NCI-H82 treated with DMSO at 0.1 percent for 48 hours (cell line): ENCODE measurements at regions not wholly inside any gene's neighbourhood (a gene's known extent, or its start where the extent isn't known, plus 50 kb on each side); places are given as distances from the start of the nearest gene placed in this dataset.
A peak's percentile ranks its signal among the peaks of the same experiment; 100 is the strongest.
"Not testable (repeated sequence)": the region's sequence is repeated elsewhere in the genome, so short reads cannot be mapped to it uniquely, and the experiment has no call there.

Experiments used
- DNase-seq: peaks from one replicate; lab custom pipeline; 2025; ENCODE audit not compliant: unreplicated experiment; lab: John Stamatoyannopoulos, UW

DNA sequence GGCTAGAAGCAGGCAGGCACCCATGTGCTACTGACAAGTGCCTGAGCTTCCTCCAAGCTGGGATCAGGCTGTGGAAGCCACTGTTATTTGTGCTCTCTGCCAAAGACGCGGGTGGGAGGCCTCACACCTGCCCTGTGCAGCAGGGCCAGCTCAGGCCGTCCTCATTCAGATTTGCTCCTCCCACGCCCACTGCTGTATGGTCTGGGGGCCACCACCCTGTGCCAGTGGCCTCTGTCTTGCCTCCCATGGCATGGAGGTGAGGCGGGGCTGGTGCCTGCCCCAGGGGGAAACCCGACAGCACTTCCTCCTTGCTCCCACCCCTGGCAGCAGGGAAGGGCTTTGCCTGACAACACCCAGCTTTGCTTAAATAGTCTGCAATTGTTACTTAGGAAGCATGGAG is 356.5 kb upstream of the CDH8 start:
- DNase-seq: no peak

DNA sequence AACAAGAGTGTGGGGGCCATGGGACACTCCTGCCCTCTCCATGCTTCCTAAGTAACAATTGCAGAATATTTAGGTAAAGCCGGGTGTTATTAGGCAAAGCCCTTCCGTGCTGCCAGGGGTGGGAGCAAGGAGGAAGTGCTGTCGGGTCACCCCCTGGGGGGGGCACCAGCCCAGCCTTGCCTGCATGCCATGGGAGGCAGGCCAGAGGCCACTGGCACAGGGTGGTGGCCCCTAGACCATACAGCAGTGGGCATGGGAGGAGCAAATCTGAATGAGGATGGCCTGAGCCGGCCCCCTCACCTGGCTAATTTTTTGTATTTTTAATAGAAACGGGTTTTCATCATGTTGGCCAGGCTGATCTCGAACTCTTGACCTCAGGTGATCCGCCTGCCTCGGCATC is 355.7 kb upstream of the CDH8 start:
- DNase-seq: no peak

DNA sequence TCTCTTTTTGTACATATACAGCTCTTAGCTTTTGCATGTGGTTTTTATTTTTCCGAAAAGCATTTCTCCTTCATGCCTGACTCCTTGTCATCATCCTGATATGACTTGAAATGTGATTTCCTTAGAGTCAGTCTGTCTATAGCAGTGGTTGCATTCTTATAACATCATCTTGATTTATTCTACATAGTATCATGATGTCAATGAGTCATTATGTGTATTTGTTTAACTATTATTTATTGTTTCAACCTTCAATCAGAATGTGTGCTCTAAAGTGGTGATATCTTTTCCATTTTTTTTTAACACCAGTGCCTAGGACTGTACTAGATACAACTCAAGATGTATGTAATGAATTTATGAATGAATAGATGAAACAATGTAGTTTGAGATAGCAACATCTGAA is 354.9 kb upstream of the CDH8 start:
- DNase-seq: no peak

DNA sequence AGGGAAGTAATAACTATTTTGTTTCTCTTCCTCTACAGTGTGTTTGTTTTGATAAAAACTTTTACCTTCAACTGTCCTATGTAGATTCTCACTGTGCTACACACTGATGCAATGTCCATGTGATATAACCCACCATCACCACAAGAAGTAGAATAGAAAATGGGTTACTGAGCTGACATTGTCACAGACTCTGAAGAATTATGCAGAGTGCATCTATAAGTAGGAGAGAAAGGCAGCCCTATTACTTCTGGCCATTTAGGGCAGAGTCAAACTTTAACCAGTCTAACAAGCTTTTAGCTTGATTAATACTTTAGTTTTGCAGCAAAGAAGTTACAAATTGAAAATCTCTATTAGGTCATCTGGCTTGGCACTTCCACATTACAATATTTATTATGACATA is 354.0 kb upstream of the CDH8 start:
- DNase-seq: no peak

DNA sequence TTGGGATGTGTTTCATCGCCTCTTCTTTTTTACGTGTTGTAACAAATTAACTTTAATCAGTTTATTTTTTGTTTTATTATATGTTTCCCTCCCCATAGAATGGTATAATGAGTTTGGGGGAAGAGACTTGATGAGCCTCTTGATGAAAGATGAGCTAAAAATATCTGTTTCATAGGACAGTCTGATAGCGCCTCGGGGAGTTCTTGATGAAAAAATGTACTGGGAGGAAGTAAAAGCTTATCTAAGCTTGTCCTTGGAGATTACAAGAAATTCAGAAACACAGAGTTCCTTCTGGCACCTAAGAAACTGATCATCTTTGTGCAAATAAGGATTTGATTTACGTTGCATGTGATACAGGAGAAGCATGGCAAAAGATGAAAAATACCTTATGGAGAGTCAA is 350.2 kb upstream of the CDH8 start:
- DNase-seq: no peak

DNA sequence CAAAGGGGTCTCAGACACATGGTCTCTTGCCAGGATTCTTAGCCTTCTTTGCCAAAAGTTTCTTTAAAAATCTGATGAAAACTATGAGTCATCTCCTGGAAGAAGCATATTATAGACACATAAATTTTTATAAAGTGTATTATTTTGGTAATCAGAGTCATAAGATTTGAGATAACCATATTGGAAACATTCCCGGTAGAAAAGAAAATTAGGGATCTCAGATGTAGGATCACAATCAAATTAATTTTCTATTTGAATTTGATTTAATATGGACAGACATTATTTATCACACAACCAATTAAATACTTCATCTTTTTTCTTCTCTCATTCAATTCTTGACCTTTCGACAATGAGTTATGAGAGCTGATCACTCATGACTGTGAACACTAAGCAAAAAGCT is 347.7 kb upstream of the CDH8 start:
- no peak for DNase-seq

DNA sequence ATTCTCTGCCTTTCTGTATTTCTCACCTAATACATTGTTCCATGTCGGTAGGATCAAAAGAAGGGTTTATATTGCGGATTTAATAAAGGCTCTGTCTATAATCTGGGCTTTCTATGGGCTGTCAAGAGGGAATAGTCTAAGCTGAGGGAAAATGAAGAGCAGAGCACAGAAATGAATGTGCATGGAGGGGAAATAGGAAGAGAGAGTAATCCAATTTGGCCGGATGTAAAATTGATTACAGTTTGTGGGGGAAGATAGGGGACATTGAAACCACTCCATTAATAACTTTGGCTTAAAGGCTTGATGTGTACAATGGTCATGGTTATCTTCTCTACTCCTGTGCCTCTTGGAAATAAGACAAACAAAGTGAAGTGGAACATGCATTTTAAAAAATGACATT is 334.2 kb upstream of the CDH8 start:
- no peak for DNase-seq

DNA sequence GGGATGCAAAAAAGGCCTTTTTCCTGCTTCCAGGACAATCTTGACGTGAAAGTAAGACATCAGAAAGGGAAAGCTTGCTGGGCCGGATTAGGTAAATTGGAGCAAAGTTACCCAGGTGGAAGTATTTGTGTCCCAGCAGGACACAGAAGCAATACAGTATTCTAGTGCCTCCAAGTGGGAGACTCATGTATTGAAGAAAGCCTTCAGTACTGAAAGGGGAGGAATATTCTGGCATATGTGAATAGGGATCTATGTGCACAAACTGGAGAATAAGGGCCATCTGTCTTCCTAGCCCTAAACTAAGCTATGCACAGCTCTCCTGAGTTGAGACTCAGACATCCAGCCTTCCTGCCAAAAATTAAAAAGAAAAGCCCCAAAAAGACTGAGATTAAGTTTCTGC is 327.3 kb upstream of the CDH8 start:
- no peak for DNase-seq

DNA sequence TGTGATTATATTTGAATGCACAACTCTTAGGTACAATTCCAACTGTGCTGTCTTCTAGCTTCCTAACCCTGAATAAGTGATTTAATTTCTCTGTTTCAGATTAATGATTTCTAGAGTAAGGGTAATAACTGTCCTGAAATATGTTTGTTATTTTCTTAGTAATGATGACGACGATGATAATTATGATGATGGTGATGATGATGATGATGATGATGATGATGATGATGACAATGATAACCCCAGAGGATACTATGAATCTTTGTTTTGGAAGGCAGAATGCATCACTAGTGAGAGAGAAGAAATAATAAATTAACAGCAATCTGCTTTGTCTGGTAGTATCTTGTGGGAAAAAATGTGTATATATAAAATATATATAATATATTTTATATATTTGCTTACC is 317.1 kb upstream of the CDH8 start:
- no peak for DNase-seq

DNA sequence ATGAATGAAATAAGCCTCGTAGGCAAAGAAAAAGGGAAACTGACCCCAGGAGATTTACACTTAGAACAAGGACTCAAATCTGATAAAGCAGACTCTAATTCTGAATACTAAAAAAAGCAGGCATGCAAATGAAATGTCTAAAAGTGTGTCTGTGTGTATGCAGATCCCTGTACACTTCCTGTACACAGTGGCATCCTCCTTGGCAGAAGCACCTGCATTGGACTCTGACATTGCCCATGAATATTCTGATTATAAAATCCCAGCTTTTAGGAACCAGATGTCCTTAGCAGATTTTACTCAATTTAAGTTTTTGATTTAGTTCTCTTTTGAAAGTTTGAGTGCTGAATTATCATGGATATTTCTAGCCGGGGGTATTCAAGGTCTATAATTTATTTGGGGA is 306.0 kb upstream of the CDH8 start:
- no peak for DNase-seq

DNA sequence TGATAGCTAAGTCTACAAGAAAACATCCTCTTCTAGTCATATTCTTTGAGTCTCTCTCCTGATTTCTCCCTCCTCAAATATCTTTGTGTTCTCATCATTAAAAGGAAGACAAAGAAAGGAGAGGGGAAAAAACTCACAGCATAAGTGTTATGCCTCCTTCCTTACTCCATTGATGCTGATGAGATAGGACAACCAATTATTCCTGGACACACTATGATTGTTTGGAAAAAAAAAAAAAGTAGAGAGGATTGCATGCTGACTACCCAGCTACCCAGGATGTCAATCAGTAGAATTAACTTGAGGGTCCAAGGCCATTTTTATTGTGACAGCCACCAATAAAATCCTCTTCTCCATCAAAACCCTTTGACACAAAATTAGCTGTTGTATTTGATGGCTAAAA is 299.1 kb upstream of the CDH8 start:
- no peak for DNase-seq

DNA sequence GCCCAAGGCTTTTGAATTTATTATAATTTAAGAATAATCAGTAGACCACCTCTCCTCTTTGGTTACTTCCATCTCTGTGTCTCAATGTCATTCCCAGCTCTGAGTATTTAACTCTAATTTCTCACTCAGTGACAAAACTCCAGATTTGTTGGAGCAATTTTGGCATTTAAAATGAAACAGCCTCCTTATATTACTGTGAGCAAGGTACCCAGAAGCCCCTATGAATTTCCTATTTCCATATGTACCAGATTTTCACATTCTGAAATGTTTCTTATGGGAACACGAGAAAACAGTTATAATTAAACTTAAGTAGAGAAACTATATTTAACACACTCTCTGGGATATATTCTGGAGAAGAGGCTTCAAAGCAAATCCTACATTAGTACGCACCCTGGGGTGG is 285.4 kb upstream of the CDH8 start:
- no peak for DNase-seq

DNA sequence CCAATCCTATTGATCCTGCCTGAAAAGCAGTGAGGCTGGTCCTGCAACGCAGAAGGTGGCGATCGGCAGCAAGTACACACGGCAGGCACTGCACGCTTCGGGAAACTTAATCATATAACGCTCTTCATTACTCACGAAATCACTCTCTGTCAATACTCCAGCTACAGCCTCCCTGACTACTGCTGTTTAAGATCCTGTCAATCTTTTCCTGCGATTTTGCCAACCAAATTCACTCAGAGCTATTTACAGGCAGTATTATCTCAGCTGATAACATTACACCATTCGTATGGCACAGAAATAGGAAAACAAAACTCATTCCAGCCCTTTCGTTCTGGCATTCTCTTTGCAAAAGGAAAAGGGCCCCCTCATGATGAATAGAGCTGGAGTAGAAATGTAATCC is 262.4 kb upstream of the CDH8 start:
- DNase-seq: peak; percentile 0

DNA sequence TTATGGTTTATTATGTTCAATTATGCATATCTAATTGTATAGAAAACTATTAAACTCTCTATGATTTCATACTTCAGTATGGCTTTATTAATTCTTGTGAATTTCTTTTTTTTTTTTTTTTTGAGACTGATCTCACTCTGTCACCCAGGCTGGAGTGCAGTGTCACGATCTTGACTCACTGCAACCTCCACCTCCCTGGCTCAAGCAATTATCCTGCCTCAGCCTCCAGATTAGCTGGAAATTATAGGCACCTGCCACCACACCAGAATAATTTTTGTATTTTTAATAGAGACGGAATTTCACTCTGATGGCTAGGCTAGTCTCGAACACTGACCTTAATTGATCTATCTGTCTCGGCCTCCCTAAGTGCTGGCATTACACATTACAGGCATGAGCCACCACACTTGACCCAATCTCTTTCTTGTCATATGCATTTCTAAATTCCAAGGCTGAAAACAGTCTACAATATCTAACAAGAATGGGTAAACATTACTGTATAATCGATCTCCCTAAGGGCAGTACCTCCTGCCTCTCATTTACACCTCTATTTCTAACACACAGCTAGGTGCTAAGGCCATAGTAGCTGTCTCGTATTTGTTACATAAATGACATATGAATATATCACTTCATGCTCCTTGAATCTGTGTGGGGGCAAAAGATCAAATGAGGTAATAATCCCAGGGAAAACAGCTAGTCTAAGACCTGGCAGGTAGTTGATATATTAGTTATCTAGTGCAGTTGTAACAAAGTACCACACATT is 258.2 kb upstream of the CDH8 start:
- DNase-seq: no peak

DNA sequence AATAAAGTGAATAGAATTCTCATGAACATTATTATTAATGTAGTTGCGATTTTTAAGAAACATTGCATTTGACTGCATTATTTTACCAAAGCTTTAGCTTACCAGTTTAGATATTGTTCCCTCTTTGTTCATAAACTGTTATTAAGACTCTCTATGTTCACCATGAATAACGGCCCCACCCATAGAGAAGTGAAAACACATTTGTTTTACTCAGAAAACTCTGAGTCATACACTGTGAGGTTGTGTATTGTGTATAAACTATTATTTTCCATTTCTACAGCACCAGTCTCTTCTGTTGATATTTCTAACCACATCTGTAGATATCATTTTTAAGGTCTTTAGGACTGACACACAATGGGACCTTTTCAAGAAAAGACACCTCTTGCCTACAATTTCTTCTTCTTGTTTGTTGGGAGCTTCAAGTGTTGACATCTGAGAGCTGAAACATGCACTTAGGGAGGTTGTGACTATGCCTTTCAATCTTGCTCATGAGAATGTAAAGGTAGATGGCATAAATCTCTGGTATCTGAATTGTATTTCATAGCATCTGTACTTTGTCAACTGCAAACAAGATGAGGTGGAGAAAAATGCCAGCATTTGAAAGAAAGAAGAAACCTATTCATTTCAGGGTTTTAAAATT is 252.9 kb upstream of the CDH8 start:
- no peak for DNase-seq

DNA sequence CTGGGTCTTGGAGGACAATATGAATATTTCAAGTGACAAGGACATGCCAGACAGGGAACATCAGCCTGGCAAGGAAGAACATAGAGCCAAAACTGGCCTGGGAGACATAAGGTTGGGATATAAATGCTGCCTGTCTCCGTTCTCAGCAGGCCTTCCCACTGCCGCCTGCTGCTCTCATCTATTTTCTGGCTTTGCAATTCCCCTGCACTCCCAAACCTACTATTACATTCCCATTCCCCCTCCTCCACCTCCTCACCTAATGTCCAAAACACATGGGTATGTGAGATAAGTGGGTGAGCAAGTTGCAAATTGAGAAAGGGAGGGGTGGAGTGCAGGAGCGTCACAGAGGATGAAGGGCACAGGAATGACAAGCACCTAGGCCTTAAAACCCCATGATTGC is 244.3 kb upstream of the CDH8 start:
- DNase-seq: no peak

DNA sequence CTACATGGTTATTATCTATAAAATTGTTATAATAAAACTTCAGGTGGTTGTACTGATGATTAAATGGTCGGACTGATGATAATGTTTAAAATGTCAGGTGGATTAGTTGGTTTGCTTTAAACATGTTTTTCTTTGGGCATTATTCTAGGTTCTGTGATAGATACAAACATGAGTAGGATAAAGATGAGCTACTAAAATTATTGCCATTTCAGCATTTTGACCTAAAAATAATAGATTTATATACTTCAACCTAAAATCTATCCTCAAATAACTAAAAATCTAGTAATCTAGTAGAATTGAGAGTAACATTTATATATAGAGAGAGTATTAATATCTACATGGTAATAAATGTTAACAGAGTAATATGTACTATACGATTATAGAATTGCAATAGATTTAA is 241.7 kb upstream of the CDH8 start:
- DNase-seq: no peak

DNA sequence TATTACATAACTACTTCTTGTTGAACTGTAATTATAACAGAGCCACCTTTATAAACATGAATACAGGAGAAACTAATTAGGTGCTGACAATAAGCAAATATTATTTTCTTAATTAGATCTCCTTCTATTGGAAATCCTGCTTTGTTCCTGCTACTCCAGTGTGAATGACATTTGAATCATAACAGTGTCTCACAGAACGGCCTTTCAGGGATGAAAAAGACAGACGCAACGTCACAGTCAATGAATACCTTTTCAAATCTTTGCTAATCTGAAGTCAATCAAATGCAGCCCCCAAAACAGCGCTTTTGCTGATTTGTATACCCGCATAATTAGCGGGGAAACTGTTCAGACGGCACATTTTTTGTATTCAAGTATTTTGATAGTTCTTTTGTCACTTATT is 240.4 kb upstream of the CDH8 start:
- no peak for DNase-seq

DNA sequence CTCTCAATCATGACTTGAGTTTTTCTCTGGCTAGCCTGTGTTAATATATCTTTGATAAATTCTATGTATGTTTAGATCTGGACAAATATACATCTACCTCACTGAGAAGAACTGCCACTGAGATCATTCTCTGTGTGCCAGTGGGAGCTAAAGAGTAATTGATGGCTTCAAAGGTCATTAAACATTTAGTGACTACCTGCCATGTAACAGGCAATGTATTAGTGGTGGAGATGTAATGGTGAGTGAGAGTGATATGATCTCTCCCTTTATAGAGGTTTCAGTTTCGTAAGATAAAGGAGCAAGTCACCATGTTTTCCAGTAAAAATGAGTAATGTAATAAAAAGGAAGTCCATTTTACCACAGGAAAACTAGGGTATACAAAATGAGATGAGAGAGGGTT is 235.8 kb upstream of the CDH8 start:
- DNase-seq: no peak

DNA sequence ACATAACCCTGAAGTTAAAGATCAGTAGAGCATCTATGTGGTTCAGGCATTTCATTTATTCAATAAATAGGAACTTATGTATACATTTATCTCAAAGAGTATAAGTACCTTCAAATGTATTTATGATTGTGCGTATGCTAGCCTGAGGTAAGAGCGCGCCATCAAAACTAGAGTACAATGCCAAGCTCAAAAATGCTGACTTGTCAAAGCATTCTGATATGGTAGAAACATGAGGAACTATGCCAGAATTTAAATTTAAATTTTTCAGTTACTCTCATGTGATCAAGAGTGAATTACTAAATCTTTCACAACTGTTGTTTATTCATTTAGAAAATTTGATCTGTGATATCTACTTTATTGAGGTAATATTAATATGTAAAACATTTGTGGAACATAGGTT is 225.5 kb upstream of the CDH8 start:
- no peak for DNase-seq

DNA sequence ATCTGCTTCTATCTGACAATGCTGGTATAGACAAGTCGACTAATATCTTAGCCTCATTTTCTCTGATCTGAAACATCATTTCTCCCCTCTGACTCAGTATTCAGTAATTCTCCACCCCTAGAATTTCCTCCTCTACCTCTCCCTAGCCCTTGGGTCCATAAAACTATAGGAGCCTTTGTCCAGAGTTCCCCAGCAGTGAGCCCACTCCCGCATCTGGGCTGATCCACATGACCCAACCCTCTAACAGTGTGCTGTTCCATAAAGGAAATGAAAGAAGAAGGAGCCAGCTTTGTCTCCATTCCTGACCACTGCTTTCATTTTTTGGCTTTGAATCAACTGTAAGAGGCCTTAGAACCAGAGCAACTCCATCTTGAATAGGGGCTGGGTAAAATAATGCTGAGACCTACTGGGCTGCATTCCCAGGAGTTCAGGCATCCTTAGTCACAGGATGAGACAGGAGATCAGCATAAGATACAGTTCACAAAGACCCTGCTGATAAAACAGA is 222.7 kb upstream of the CDH8 start:
- not testable (repeated sequence) for DNase-seq

DNA sequence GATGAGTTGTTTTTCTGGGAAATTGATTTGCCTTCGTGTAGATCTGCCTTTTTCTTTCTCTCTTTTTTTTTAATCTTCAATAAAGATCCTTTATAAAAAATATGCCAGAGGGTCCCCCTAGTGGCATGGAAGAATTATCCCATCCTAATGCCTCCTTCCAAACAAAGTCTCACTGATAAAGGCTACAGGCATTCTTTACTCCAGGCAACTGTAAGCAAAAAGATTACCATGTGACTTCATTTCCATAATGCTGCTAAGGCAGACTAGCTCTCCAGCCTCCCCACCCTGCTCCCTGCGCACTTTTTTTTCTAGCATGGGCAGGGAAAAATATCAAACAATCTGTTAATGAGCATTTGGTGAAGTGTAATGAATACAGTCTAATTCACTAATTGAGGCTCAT is 220.2 kb upstream of the CDH8 start:
- no peak for DNase-seq

DNA sequence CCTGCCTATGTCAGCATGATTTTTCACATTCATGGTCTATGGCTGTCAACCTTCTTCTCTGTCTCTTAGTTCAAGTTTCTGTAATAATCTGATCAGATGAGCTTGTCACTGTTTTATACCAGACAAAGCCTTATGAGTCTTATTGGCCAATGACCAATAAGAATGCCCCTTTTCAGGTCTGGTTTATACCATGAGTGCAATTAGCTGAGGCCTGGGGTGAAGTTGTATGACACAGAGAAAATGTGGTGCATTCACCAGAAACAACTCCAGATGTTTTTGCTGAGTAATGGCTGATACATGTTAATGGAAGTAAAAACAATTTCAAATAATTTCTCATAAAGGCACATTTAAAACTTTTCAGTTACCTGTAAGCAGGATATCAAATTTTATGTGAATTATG is 218.6 kb upstream of the CDH8 start:
- DNase-seq: no peak
